SK-N-SH (cell line): ENCODE measurements at regions not wholly inside any gene's neighbourhood (a gene's known extent, or its start where the extent isn't known, plus 50 kb on each side); places are given as distances from the start of the nearest gene placed in this dataset.

Experiments
- CTCF ChIA-PET: fragments of 300-600, 350-600 bp; formaldehyde crosslinking; extraction: SDS; loops from one replicate; lab custom pipeline; 2021; lab: Yijun Ruan, JAX
- POLR2A ChIA-PET: fragments of 350-600 bp; sonication (Branson Sonifier 250); formaldehyde crosslinking; extraction: SDS; loops from one replicate; lab custom pipeline; 2020; ENCODE audit warnings: antibody characterized with exemption, inconsistent platforms; lab: Yijun Ruan, JAX
- DNase-seq: peaks from one replicate; pipeline ENCODE4 v3.0.0; 2012
- H2AFZ ChIP-seq: fragments of 200-600 bp; sonication (generic); 2 replicates; pipeline ENCODE4 v1.8.1; 2016; ENCODE audit warnings: antibody characterized with exemption, mild to moderate bottlenecking, low read depth
- H3F3A ChIP-seq: fragments of 200-600 bp; sonication (generic); replicated peaks from 2 replicates; pipeline ENCODE3; 2016; ENCODE audit warnings: antibody characterized with exemption, mild to moderate bottlenecking; ENCODE audit not compliant: insufficient read depth
- H3K27ac ChIP-seq, 2 experiments: fragments of 200-500 bp in 1 of 2; fragments of 200-600 bp in 1 of 2; sonication (Bioruptor generic) in 1 of 2; sonication (generic), shearing (Covaris generic) in 1 of 2; 2 replicates each; pipeline versions ENCODE4 v1.5.1 to v1.6.1; 2014 to 2016; ENCODE audit warnings: low read depth in 2 of 2, inconsistent platforms in 1 of 2, low read length in 1 of 2, mild to moderate bottlenecking in 1 of 2, mixed read lengths in 1 of 2
- H3K27me3 ChIP-seq: fragments of 200-600 bp; sonication (generic), shearing (Covaris generic); 2 replicates; pipeline ENCODE4 v1.6.1; 2016; ENCODE audit warnings: mixed run types; ENCODE audit not compliant: insufficient read depth
- H3K36me3 ChIP-seq, 2 experiments: fragments of 200-500 bp in 1 of 2; fragments of 200-600 bp in 1 of 2; sonication (Bioruptor generic) in 1 of 2; sonication (generic) in 1 of 2; replicated peaks in 1 of 2; 2 replicates each; pipeline versions ENCODE3 to v1.5.1; 2014 to 2016; ENCODE audit warnings: low read length in 1 of 2, mild to moderate bottlenecking in 1 of 2; ENCODE audit not compliant: insufficient read depth in 2 of 2, control insufficient read depth in 1 of 2
- H3K4me1 ChIP-seq, 2 experiments: fragments of 200-500 bp in 1 of 2; fragments of 200-600 bp in 1 of 2; sonication (Bioruptor generic) in 1 of 2; sonication (generic), shearing (Covaris generic) in 1 of 2; 2 replicates each; pipeline versions ENCODE4 v1.5.1 to v1.6.1; 2014 to 2016; ENCODE audit warnings: low read depth in 1 of 2, low read length in 1 of 2, mixed run types in 1 of 2; ENCODE audit not compliant: insufficient read depth in 2 of 2, control insufficient read depth in 1 of 2
- H3K4me2 ChIP-seq: fragments of 200-600 bp; sonication (generic), shearing (Covaris generic); 2 replicates; pipeline ENCODE4 v1.6.1; 2017; ENCODE audit warnings: mixed run types
- H3K4me3 ChIP-seq, 2 experiments: fragments of 200-500 bp in 1 of 2; fragments of 200-600 bp in 1 of 2; sonication (Bioruptor generic) in 1 of 2; sonication (generic), shearing (Covaris generic) in 1 of 2; 2 replicates each; pipeline versions ENCODE4 v1.5.1 to v1.8.1; 2014 to 2016; ENCODE audit warnings: low read depth in 2 of 2, inconsistent platforms in 1 of 2, low read length in 1 of 2, mild to moderate bottlenecking in 1 of 2, mixed read lengths in 1 of 2, moderate library complexity in 1 of 2
- H3K79me2 ChIP-seq: fragments of 200-600 bp; sonication (generic); 2 replicates; pipeline ENCODE4 v1.8.1; 2017; ENCODE audit warnings: mild to moderate bottlenecking; ENCODE audit not compliant: insufficient read depth
- H3K9ac ChIP-seq: fragments of 200-600 bp; sonication (generic); 2 replicates; pipeline ENCODE4 v1.6.1; 2017; ENCODE audit warnings: mixed run types
- H3K9me2 ChIP-seq: fragments of 200-600 bp; sonication (generic); 2 replicates; pipeline ENCODE4 v1.6.1; 2017; ENCODE audit warnings: mixed run types
- H3K9me3 ChIP-seq: fragments of 200-600 bp; sonication (generic); 2 replicates; pipeline ENCODE4 v1.6.1; 2017; ENCODE audit warnings: mixed run types, mild to moderate bottlenecking, moderate library complexity
- H4K20me1 ChIP-seq: fragments of 200-600 bp; sonication (generic); 2 replicates; pipeline ENCODE4 v1.6.1; 2017; ENCODE audit warnings: mild to moderate bottlenecking, mixed run types; ENCODE audit not compliant: insufficient read depth
- CHD2 ChIP-seq: fragments of 150-350 bp; IDR thresholded peaks from 2 replicates; pipeline ENCODE4 v1.6.1; 2018; ENCODE audit warnings: low read length; ENCODE audit not compliant: partially characterized antibody
- ELF1 ChIP-seq: IDR thresholded peaks from 2 replicates; pipeline ENCODE4 v1.4.0; 2012
- EZH2phosphoT487 ChIP-seq: fragments of 200-600 bp; sonication (generic); IDR thresholded peaks from 2 replicates; pipeline ENCODE4 v1.6.1; 2017; ENCODE audit warnings: low read depth, mixed run types, mild to moderate bottlenecking, antibody characterized with exemption, moderate library complexity, borderline replicate concordance
- FOSL2 ChIP-seq: IDR thresholded peaks from 2 replicates; pipeline ENCODE4 v1.4.0; 2012; ENCODE audit warnings: low read depth, mild to moderate bottlenecking, moderate library complexity, borderline replicate concordance
- FOXJ3 ChIP-seq: sonication (generic); formaldehyde crosslinking; IDR thresholded peaks from 2 replicates; pipeline ENCODE4 v1.5.1; 2020; ENCODE audit warnings: mild to moderate bottlenecking, missing genetic modification reagents
- FOXM1 ChIP-seq: IDR thresholded peaks from 2 replicates; pipeline ENCODE4 v1.4.0; 2012; ENCODE audit warnings: low read depth, mild to moderate bottlenecking
- GABPA ChIP-seq: IDR thresholded peaks from 2 replicates; pipeline ENCODE4 v1.4.0; 2012; ENCODE audit warnings: low read depth, mild to moderate bottlenecking
- JUND ChIP-seq: IDR thresholded peaks from 2 replicates; pipeline ENCODE4 v1.4.0; 2012
- MEF2A ChIP-seq: IDR thresholded peaks from 2 replicates; pipeline ENCODE4 v1.4.0; 2012; ENCODE audit warnings: low read depth, borderline replicate concordance
- MXI1 ChIP-seq: IDR thresholded peaks from 2 replicates; pipeline ENCODE4 v1.6.1; 2012; ENCODE audit warnings: mild to moderate bottlenecking, low read depth, low read length, improper control_type of control experiment
- NRF1 ChIP-seq: IDR thresholded peaks from 2 replicates; pipeline ENCODE4 v1.6.1; 2012; ENCODE audit warnings: low read depth, mild to moderate bottlenecking, low read length
- PBX3 ChIP-seq: IDR thresholded peaks from 2 replicates; pipeline ENCODE4; 2012
- POLR2AphosphoS5 ChIP-seq: IDR thresholded peaks from 2 replicates; pipeline ENCODE4 v1.6.1; 2012; ENCODE audit warnings: low read depth, low read length
- RAD21 ChIP-seq: IDR thresholded peaks from 2 replicates; pipeline ENCODE4 v1.6.1; 2012; ENCODE audit warnings: mild to moderate bottlenecking, low read length
- SMC3 ChIP-seq: IDR thresholded peaks from 2 replicates; pipeline ENCODE4 v1.6.1; 2012; ENCODE audit warnings: low read depth, low read length, improper control_type of control experiment
- TAF1 ChIP-seq: IDR thresholded peaks from 2 replicates; pipeline ENCODE4 v1.6.1; 2012; ENCODE audit warnings: low read depth, mild to moderate bottlenecking, low read length, moderate library complexity, borderline replicate concordance
- TEAD4 ChIP-seq: IDR thresholded peaks from 2 replicates; pipeline ENCODE4 v1.4.0; 2012; ENCODE audit warnings: mild to moderate bottlenecking, borderline replicate concordance; ENCODE audit not compliant: insufficient read depth
- USF2 ChIP-seq: fragments of 150-350 bp; IDR thresholded peaks from 2 replicates; pipeline ENCODE4 v1.6.1; 2017; ENCODE audit warnings: antibody characterized with exemption, low read length, low read depth, borderline replicate concordance
- WGBS: methylation state at CpG from one replicate; pipeline ENCODE4 v1.1.6; 2017; ENCODE audit warnings: low lambda C conversion rate; 5-methylcytosine and 5-hydroxymethylcytosine counted together
- TF ChIP-seq, protein P1 (sequence below): fragments of 200-600 bp; sonication (generic); IDR thresholded peaks from 2 replicates; pipeline ENCODE4 v1.6.1; 2017; ENCODE audit warnings: antibody characterized with exemption, mild to moderate bottlenecking, moderate library complexity
- TF ChIP-seq, protein P2 (sequence below): IDR thresholded peaks from 2 replicates; pipeline ENCODE4 v1.4.0; 2012; ENCODE audit warnings: low read depth

GRCh38 chr1:90176530-90176929 is 181.6 kb downstream of the ZNF326 start:
- TF ChIP-seq MEF2A (no peak), CHD2 (no peak), USF2 (no peak), JUND (no peak), MXI1 (no peak), FOXM1 (no peak), PBX3 (no peak), ELF1 (no peak), RAD21 (no peak), SMC3 (no peak), TEAD4 (no peak), TAF1 (no peak), GABPA (no peak), FOXJ3 (CRISPR knock-in tag) (no peak), FOSL2 (no peak), NRF1 (no peak), EZH2phosphoT487 (no peak), POLR2AphosphoS5 (no peak)
- TF ChIP-seq, protein P1, sequence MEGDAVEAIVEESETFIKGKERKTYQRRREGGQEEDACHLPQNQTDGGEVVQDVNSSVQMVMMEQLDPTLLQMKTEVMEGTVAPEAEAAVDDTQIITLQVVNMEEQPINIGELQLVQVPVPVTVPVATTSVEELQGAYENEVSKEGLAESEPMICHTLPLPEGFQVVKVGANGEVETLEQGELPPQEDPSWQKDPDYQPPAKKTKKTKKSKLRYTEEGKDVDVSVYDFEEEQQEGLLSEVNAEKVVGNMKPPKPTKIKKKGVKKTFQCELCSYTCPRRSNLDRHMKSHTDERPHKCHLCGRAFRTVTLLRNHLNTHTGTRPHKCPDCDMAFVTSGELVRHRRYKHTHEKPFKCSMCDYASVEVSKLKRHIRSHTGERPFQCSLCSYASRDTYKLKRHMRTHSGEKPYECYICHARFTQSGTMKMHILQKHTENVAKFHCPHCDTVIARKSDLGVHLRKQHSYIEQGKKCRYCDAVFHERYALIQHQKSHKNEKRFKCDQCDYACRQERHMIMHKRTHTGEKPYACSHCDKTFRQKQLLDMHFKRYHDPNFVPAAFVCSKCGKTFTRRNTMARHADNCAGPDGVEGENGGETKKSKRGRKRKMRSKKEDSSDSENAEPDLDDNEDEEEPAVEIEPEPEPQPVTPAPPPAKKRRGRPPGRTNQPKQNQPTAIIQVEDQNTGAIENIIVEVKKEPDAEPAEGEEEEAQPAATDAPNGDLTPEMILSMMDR, result no peak
- TF ChIP-seq, protein P2, sequence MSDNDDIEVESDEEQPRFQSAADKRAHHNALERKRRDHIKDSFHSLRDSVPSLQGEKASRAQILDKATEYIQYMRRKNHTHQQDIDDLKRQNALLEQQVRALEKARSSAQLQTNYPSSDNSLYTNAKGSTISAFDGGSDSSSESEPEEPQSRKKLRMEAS, result no peak
- WGBS, result 1% methylated on average over 2 of the region's 2 CpGs
- Histone ChIP-seq H3K4me2 (no peak overlapping the region), H3K9me2 (no peaks in the 10 kb centered on the region), H3K79me2 (no peaks in the 10 kb centered on the region), H3K27ac (no peak overlapping the region), H3K4me1 (no peaks in the 10 kb centered on the region), H3K9me3 (no peaks in the 10 kb centered on the region), H3K27me3 (no peaks in the 10 kb centered on the region), H3F3A (no peaks in the 10 kb centered on the region), H3K9ac (no peak overlapping the region), H3K4me3 (no peak overlapping the region), H4K20me1 (no peaks in the 10 kb centered on the region), H3K36me3 (no peaks in the 10 kb centered on the region), H2AFZ (no peak overlapping the region)
- ChIA-PET CTCF (interaction anchor here (0.8 kb wide), 1 partner anchor 53 kb away, joined by 3 read pairs; no protein-coding TSS in a partner anchor), POLR2A (no interaction called here)
- DNase-seq, result no peak
